Spleen (tissue), 7 donors: ENCODE measurements at regions not wholly inside any gene's neighbourhood (a gene's known extent, or its start where the extent isn't known, plus 50 kb on each side); places are given as distances from the start of the nearest gene placed in this dataset.

ENCODE experiments used
- POLR2A ChIP-seq, 3 donors: fragments of 450-650 bp; IDR thresholded peaks; one replicate each; pipeline ENCODE4 v1.5.1; 2017; ENCODE audit warnings: antibody characterized with exemption in 3 of 3, mild to moderate bottlenecking in 1 of 3
- POLR2AphosphoS5 ChIP-seq, 3 donors: sonication (generic); formaldehyde crosslinking; IDR thresholded peaks; one replicate each; pipeline ENCODE4 v1.5.1; 2017; ENCODE audit warnings: antibody characterized with exemption in 3 of 3
- TF ChIP-seq, protein P1 (sequence below), 11 experiments: fragments of 200-600 bp in 7 of 11; fragments of 450-650 bp in 4 of 11; sonication (generic) in 4 of 11; IDR thresholded peaks in 8 of 11; conservative IDR thresholded peaks in 3 of 11; 1 replicate in 7 of 11; 2 replicates in 4 of 11; pipeline versions ENCODE4 v1.4.0 to v1.8.0; 2016 to 2021; ENCODE audit warnings: antibody characterized with exemption in 11 of 11, inconsistent platforms in 4 of 11, mild to moderate bottlenecking in 1 of 11
- donor health status: DM: no; HTN: no; CAD: no; lungs with moderate emphysema.
- donor health status: DM: no; HTN: no; CAD: no.
- donor health status: DM: no; HTN: no; CAD: no.

DNA sequence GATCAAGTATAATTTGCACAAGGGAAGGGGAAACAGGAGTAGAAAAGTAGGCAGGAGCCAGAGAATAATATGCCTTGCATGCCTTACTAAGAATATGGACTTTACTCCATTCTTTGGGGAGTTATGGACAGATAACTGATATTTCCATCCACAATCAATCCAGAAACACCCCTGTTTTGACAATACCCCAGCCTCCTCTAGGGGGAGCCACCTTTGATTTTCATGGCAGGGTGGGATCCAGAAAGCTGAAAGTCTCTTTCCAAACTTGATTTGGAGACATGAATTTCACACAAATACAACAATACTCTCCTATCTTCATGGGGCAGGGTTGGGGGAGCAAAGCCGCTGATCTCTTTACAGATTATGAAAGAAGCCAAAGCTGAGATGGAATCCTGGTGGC, 404.1 kb downstream of the FOXA2 start:
- no peak for TF ChIP-seq POLR2AphosphoS5 (IDR thresholded peaks at IDR 0.05)
- TF ChIP-seq, protein P1, sequence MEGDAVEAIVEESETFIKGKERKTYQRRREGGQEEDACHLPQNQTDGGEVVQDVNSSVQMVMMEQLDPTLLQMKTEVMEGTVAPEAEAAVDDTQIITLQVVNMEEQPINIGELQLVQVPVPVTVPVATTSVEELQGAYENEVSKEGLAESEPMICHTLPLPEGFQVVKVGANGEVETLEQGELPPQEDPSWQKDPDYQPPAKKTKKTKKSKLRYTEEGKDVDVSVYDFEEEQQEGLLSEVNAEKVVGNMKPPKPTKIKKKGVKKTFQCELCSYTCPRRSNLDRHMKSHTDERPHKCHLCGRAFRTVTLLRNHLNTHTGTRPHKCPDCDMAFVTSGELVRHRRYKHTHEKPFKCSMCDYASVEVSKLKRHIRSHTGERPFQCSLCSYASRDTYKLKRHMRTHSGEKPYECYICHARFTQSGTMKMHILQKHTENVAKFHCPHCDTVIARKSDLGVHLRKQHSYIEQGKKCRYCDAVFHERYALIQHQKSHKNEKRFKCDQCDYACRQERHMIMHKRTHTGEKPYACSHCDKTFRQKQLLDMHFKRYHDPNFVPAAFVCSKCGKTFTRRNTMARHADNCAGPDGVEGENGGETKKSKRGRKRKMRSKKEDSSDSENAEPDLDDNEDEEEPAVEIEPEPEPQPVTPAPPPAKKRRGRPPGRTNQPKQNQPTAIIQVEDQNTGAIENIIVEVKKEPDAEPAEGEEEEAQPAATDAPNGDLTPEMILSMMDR (IDR thresholded peaks at IDR 0.05 in 8 of 11, conservative IDR thresholded peaks at IDR 0.05 in 3 of 11), result no peak
- no peak for TF ChIP-seq POLR2A (IDR thresholded peaks at IDR 0.05)
